GM12878 (cell line): ENCODE measurements at regions not wholly inside any gene's neighbourhood (a gene's known extent, or its start where the extent isn't known, plus 50 kb on each side); places are given as distances from the start of the nearest gene placed in this dataset.

Experiments
- ATAC-seq: fragments of 200-7000 bp; cut with Tn5 transposase; 3 replicates; pipeline ENCODE4 v1.9.1; 2020; ENCODE audit warnings: mild to moderate bottlenecking, moderate library complexity
- BruUV-seq: library from RNA; stranded (reverse); fragments of 400-500 nt; replicated peaks from 2 replicates; lab custom pipeline; 2021; lab: Mats Ljungman, UMichigan
- CTCF ChIA-PET: fragments of 300-600 bp; sonication (Branson Sonifier 250); formaldehyde crosslinking; extraction: SDS; loops from one replicate; lab custom pipeline; 2021; ENCODE audit warnings: inconsistent platforms; lab: Yijun Ruan, JAX
- POLR2A ChIA-PET: fragments of 350-600 bp; formaldehyde crosslinking; extraction: SDS; loops from one replicate; lab custom pipeline; 2021; ENCODE audit warnings: inconsistent platforms; lab: Charles Lee
- RAD21 ChIA-PET: fragments of 300-600 bp; sonication (Branson Sonifier 250); formaldehyde crosslinking; loops from one replicate; lab custom pipeline; 2023; ENCODE audit warnings: antibody characterized with exemption; ENCODE audit not compliant: unreplicated experiment; lab: Charles Lee
- SMC1A ChIA-PET: fragments of 300-600 bp; sonication (Branson Sonifier 250); formaldehyde crosslinking; loops from one replicate; lab custom pipeline; 2023; ENCODE audit not compliant: unreplicated experiment, uncharacterized antibody; lab: Charles Lee
- DNase-seq: peaks from one replicate; pipeline ENCODE4 v3.0.0-alpha.2; 2011; ENCODE audit warnings: low read depth, low spot score
- FAIRE-seq: peaks from 3 replicates; lab custom pipeline; 2011; peaks lifted over from hg19 to GRCh38; lab: Jason Lieb, UNC
- H2AFZ ChIP-seq: 2 replicates; pipeline ENCODE4 v1.6.0; 2011; ENCODE audit warnings: low read depth, low read length, control low read depth; ENCODE audit not compliant: control insufficient read depth
- H3K27ac ChIP-seq: 2 replicates; pipeline ENCODE4 v1.5.1; 2011; ENCODE audit warnings: control low read depth; ENCODE audit not compliant: control insufficient read depth, insufficient read depth
- H3K27me3 ChIP-seq, 2 experiments: replicated peaks in 1 of 2; 2 replicates each; pipeline versions ENCODE4 v1.6.0 to v1.6.1; 2011; ENCODE audit warnings: low read length in 1 of 2; ENCODE audit not compliant: control insufficient read depth in 2 of 2, insufficient read depth in 2 of 2
- H3K36me3 ChIP-seq, 2 experiments: 2 replicates each; pipeline ENCODE4 v1.5.1; 2011; ENCODE audit warnings: low read length in 1 of 2; ENCODE audit not compliant: control insufficient read depth in 2 of 2, insufficient read depth in 2 of 2
- H3K4me1 ChIP-seq: 2 replicates; pipeline ENCODE4 v1.6.1; 2011; ENCODE audit warnings: mild to moderate bottlenecking, low read length, moderate library complexity, mixed read lengths; ENCODE audit not compliant: control insufficient read depth, insufficient read depth
- H3K4me2 ChIP-seq: 2 replicates; pipeline ENCODE4 v1.6.0; 2011; ENCODE audit warnings: control low read depth; ENCODE audit not compliant: control insufficient read depth, insufficient read depth
- H3K4me3 ChIP-seq: fragments of 200-600 bp; sonication (generic); 2 replicates; pipeline ENCODE4 v1.5.1; 2016
- H3K79me2 ChIP-seq: 2 replicates; pipeline ENCODE4 v1.6.0; 2011; ENCODE audit warnings: low read length; ENCODE audit not compliant: control insufficient read depth, insufficient read depth
- H3K9ac ChIP-seq: 2 replicates; pipeline ENCODE4 v1.8.0; 2011; ENCODE audit warnings: low read length, control low read depth, mixed read lengths; ENCODE audit not compliant: control insufficient read depth, insufficient read depth
- H3K9me3 ChIP-seq: replicated peaks from 3 replicates; pipeline ENCODE4 v1.5.1; 2011; ENCODE audit warnings: mild to moderate bottlenecking, low read length; ENCODE audit not compliant: control insufficient read depth, insufficient read depth
- H4K20me1 ChIP-seq: 2 replicates; pipeline ENCODE4 v1.6.0; 2011; ENCODE audit not compliant: control insufficient read depth, insufficient read depth
- ATF3 ChIP-seq: IDR thresholded peaks from 2 replicates; pipeline ENCODE4 v1.6.1; 2011; ENCODE audit warnings: low read depth, mild to moderate bottlenecking, low read length, moderate library complexity, borderline replicate concordance; ENCODE audit errors: extremely low read depth
- CBX5 ChIP-seq: sonication (generic); IDR thresholded peaks from 2 replicates; pipeline ENCODE4 v1.6.1; 2016; ENCODE audit warnings: low read depth, moderate library complexity, mild to moderate bottlenecking, inconsistent platforms
- DPF2 ChIP-seq: fragments of 450-650 bp; IDR thresholded peaks from 2 replicates; pipeline ENCODE4 v1.6.1; 2017; ENCODE audit warnings: mild to moderate bottlenecking
- JUND ChIP-seq: IDR thresholded peaks from 2 replicates; pipeline ENCODE4 v1.6.1; 2012; ENCODE audit warnings: low read depth, mild to moderate bottlenecking, low read length, improper control_type of control experiment, moderate library complexity
- RAD21 ChIP-seq: IDR thresholded peaks from 2 replicates; pipeline ENCODE4 v1.6.1; 2011; ENCODE audit warnings: mild to moderate bottlenecking, low read depth, low read length, moderate library complexity; ENCODE audit not compliant: insufficient read depth
- RUNX3 ChIP-seq: IDR thresholded peaks from 2 replicates; pipeline ENCODE4 v1.6.1; 2012; ENCODE audit warnings: low read length, inconsistent platforms
- SMAD1 ChIP-seq: fragments of 450-650 bp; IDR thresholded peaks from 2 replicates; pipeline ENCODE4 v1.6.1; 2018; ENCODE audit warnings: mild to moderate bottlenecking, low read depth; ENCODE audit not compliant: partially characterized antibody
- WGBS: methylation state at CpG from one replicate; pipeline ENCODE4 v1.1.6; 2016; ENCODE audit warnings: low lambda C conversion rate; ENCODE audit not compliant: insufficient replicate concordance, insufficient coverage; ENCODE audit errors: missing lambda C conversion rate; 5-methylcytosine and 5-hydroxymethylcytosine counted together
- in situ Hi-C: fragments of 300-500 bp; cut with MboI; formaldehyde crosslinking; loops from 9 replicates; pipeline ENCODE4 v1.14.3; 2018; ENCODE audit warnings: mixed read lengths
- intact Hi-C: fragments of 100-400 bp; cut with micrococcal nuclease; formaldehyde crosslinking; loops from one replicate; pipeline ENCODE4 v1.14.2; 2022; ENCODE audit not compliant: unreplicated experiment

GRCh38 chr13:73879346-73880015 is 254.7 kb downstream of the KLF12 start:
- no peak for DNase-seq
- Histone ChIP-seq H3K36me3 (no peaks in the 10 kb centered on the region), H3K27ac (no peak overlapping the region), H3K4me2 (no peak overlapping the region), H3K9ac (no peak overlapping the region), H4K20me1 (no peaks in the 10 kb centered on the region), H2AFZ (no peak overlapping the region), H3K79me2 (no peaks in the 10 kb centered on the region), H3K9me3 (no peaks in the 10 kb centered on the region; the same call in 1 of the 3 replicates), H3K4me1 (no peaks in the 10 kb centered on the region), H3K27me3 (no peaks in the 10 kb centered on the region), H3K4me3 (no peak overlapping the region)
- FAIRE-seq = no peak
- in situ Hi-C loops = no loop called here
- ATAC-seq = no peak
- BruUV-seq = no TSS peak
- intact Hi-C loops = no loop called here
- CTCF ChIA-PET = no interaction called here
- TF ChIP-seq RAD21 = no peak
- POLR2A ChIA-PET = no interaction called here
- SMC1A ChIA-PET = no interaction called here
- RAD21 ChIA-PET = no interaction called here
- WGBS = 66% methylated on average over 4 of the region's 4 CpGs

- FAIRE-seq (no peak), ATAC-seq (no peak), DNase-seq (no peak)
- BruUV-seq = no TSS peak
- ChIA-PET CTCF (no interaction called here), RAD21 (no interaction called here), POLR2A (no interaction called here), SMC1A (no interaction called here)
- Histone ChIP-seq H3K27me3 (no peaks in the 10 kb centered on the region), H2AFZ (no peak overlapping the region), H3K79me2 (no peaks in the 10 kb centered on the region), H3K9ac (no peak overlapping the region), H3K4me1 (no peaks in the 10 kb centered on the region), H3K4me2 (no peak overlapping the region), H3K36me3 (no peaks in the 10 kb centered on the region), H3K27ac (no peak overlapping the region), H3K4me3 (no peak overlapping the region), H3K9me3 (no peaks in the 10 kb centered on the region; the same call in 1 of the 3 replicates), H4K20me1 (no peaks in the 10 kb centered on the region)
- intact Hi-C loops (no loop called here), in situ Hi-C loops (no loop called here)
- TF ChIP-seq DPF2 (no peak), SMAD1 (no peak), ATF3 (no peak), RUNX3 (no peak), JUND (no peak), CBX5 (0 out of 2 replicates have a peak, but pooled peaks have one; percentile 56)
These were observed 256.8 kb downstream of the KLF12 start for GRCh38 chr13:73877399-73877798.
